Mesendoderm (in vitro differentiated cells): ENCODE measurements at regions not wholly inside any gene's neighbourhood (a gene's known extent, or its start where the extent isn't known, plus 50 kb on each side); places are given as distances from the start of the nearest gene placed in this dataset.

Experiments used
- DNase-seq: peaks from one replicate; pipeline ENCODE4 v3.0.0; 2013
- H2AK5ac ChIP-seq: 2 replicates; pipeline ENCODE4 v1.6.1; 2013; ENCODE audit warnings: low read length, inconsistent platforms
- H2BK120ac ChIP-seq: 2 replicates; pipeline ENCODE4 v1.6.1; 2013; ENCODE audit warnings: low read depth, mild to moderate bottlenecking, low read length, moderate library complexity, mixed read lengths
- H2BK15ac ChIP-seq: replicated peaks from 2 replicates; pipeline ENCODE4 v1.6.1; 2013; ENCODE audit warnings: low read depth, mild to moderate bottlenecking, moderate library complexity
- H2BK5ac ChIP-seq: 2 replicates; pipeline ENCODE4 v1.6.1; 2013; ENCODE audit warnings: low read length, inconsistent platforms
- H3K18ac ChIP-seq: 2 replicates; pipeline ENCODE4 v1.6.1; 2013; ENCODE audit warnings: mild to moderate bottlenecking, low read length, mixed read lengths
- H3K23ac ChIP-seq: one replicate; pipeline ENCODE4 v1.6.1; 2013; ENCODE audit warnings: low read length
- H3K27ac ChIP-seq: 2 replicates; pipeline ENCODE4 v1.5.1; 2013; ENCODE audit warnings: low read depth, mild to moderate bottlenecking, inconsistent platforms, low read length, moderate library complexity
- H3K27me3 ChIP-seq: 2 replicates; pipeline ENCODE4 v1.6.1; 2013; ENCODE audit warnings: low read length, control low read depth, mild to moderate bottlenecking, inconsistent platforms; ENCODE audit not compliant: insufficient read depth, poor library complexity
- H3K36me3 ChIP-seq: 2 replicates; pipeline ENCODE4 v1.6.1; 2013; ENCODE audit warnings: low read length, inconsistent platforms; ENCODE audit not compliant: control insufficient read depth, insufficient read depth
- H3K4ac ChIP-seq: one replicate; pipeline ENCODE4 v1.6.1; 2013; ENCODE audit warnings: low read depth, mild to moderate bottlenecking, low read length, moderate library complexity
- H3K4me1 ChIP-seq: 2 replicates; pipeline ENCODE4 v1.6.1; 2013; ENCODE audit warnings: low read depth, low read length, inconsistent platforms; ENCODE audit not compliant: control insufficient read depth
- H3K4me2 ChIP-seq: 2 replicates; pipeline ENCODE4 v1.6.1; 2013; ENCODE audit warnings: low read length
- H3K4me3 ChIP-seq: 2 replicates; pipeline ENCODE4 v1.5.1; 2013; ENCODE audit warnings: mild to moderate bottlenecking, low read length
- H3K56ac ChIP-seq: one replicate; pipeline ENCODE4 v1.6.1; 2013; ENCODE audit warnings: low read length
- H3K79me1 ChIP-seq: 2 replicates; pipeline ENCODE4 v1.6.1; 2013; ENCODE audit warnings: low read length, inconsistent platforms
- H3K79me2 ChIP-seq: 2 replicates; pipeline ENCODE4 v1.6.1; 2013; ENCODE audit warnings: mild to moderate bottlenecking, low read length; ENCODE audit not compliant: control insufficient read depth, insufficient read depth
- H3K9ac ChIP-seq: 2 replicates; pipeline ENCODE4 v1.6.1; 2013; ENCODE audit warnings: low read length, inconsistent platforms
- H4K5ac ChIP-seq: one replicate; pipeline ENCODE4 v1.6.1; 2013; ENCODE audit warnings: low read length
- H4K8ac ChIP-seq: one replicate; pipeline ENCODE4 v1.6.1; 2013; ENCODE audit warnings: low read depth, mild to moderate bottlenecking, control low read depth, low read length, moderate library complexity
- WGBS: extraction: QIAGEN DNeasy Blood & Tissue Kit; methylation state at CpG from one replicate; pipeline ENCODE4 v1.1.7; 2013; ENCODE audit warnings: low lambda C conversion rate, missing lambda C conversion rate; ENCODE audit not compliant: insufficient coverage; ENCODE audit errors: extremely low coverage; 5-methylcytosine and 5-hydroxymethylcytosine counted together

DNA sequence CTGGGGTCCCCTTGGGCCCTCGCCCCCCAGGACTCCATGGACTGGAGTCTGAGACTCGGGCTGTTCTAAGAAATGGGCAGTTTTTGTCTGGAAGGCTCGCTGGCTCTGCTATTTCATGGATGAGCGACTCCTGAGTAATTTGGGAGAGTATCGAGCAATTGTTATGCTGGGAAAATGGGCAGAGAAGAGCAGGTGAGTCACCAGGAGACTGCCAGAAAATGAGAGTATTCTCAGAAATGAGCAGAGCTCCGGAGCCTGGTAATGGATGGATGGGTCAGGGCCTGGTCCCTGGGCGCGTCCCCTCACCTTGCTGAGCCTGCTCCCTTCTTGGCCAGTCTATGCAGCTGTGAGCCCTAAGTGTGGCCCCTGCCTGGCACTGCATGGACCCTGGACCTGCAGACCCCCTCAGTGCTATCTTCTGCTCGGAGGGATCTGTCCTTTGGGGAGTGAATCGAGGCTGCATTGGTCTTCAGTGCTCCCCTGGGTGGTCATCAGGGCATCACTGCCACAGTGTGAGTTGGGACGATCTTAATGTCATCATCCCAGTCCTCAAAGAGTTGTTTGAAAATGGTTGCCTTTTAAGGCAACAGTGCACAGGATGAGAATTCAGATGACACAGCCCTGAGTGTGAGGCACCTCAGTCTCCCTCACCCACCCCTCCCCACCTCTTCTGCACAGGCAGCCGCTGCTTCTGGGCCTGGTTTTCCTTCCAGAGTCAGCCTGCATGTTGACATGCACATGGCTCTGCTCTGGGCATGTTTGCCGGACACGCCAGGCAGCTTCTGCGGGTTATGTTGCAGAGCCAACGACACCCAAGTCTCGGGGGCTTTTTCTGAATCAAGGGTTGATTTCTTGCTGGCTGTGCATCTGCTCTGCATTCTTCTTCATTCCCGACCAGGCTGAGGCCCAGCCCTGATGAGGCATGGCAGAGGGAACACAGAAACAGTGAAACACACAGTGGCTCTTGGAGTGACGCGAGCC is 519.0 kb downstream of the TBC1D22A start:
- Histone ChIP-seq H2BK5ac (no peak overlapping the region), H3K23ac (no peak overlapping the region), H3K56ac (no peak overlapping the region), H3K79me1 (no peaks in the 10 kb centered on the region), H4K8ac (no peak overlapping the region), H3K9ac (no peak overlapping the region), H3K36me3 (no peaks in the 10 kb centered on the region), H2BK15ac (no peak overlapping the region), H3K4ac (no peak overlapping the region), H3K18ac (no peak overlapping the region), H3K4me3 (no peak overlapping the region), H3K79me2 (no peaks in the 10 kb centered on the region), H4K5ac (no peak overlapping the region), H3K4me1 (no peaks in the 10 kb centered on the region), H2BK120ac (no peak overlapping the region), H2AK5ac (no peak overlapping the region), H3K27ac (no peak overlapping the region), H3K27me3 (no peaks in the 10 kb centered on the region), H3K4me2 (no peak overlapping the region)
- DNase-seq, result no peak
- WGBS, result no CpG with 5 or more reads among the region's 20 CpGs

DNA sequence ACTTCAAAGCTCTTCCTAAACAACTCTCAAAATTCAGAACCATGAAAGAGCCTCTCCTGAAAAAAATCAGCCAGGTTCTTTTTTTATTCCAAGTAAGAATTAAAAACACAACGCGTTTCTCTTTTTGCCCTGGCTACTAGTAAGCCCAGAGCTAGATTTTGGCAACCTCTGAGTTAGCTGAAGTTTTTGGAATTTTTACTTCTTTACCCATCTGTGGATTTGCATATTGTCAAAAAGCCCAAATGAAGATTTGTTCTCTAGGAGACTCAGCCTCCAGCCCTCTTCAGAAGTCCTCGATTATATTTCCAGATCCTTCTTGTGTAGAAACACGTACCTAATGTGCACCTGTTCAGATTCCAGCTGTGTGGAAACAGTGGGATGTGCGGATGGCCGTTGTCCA is 517.9 kb downstream of the TBC1D22A start:
- Histone ChIP-seq H2BK15ac (no peak overlapping the region), H3K27me3 (no peaks in the 10 kb centered on the region), H4K5ac (no peak overlapping the region), H3K23ac (no peak overlapping the region), H3K4me2 (no peak overlapping the region), H3K36me3 (no peaks in the 10 kb centered on the region), H3K79me1 (no peaks in the 10 kb centered on the region), H3K4me3 (no peak overlapping the region), H2BK5ac (no peak overlapping the region), H3K79me2 (no peaks in the 10 kb centered on the region), H3K27ac (no peak overlapping the region), H2AK5ac (no peak overlapping the region), H3K4ac (no peak overlapping the region), H3K9ac (no peak overlapping the region), H3K56ac (no peak overlapping the region), H3K4me1 (no peaks in the 10 kb centered on the region), H4K8ac (no peak overlapping the region), H2BK120ac (no peak overlapping the region), H3K18ac (no peak overlapping the region)
- DNase-seq, result no peak
- WGBS, result no CpG with 5 or more reads among the region's 6 CpGs

DNA sequence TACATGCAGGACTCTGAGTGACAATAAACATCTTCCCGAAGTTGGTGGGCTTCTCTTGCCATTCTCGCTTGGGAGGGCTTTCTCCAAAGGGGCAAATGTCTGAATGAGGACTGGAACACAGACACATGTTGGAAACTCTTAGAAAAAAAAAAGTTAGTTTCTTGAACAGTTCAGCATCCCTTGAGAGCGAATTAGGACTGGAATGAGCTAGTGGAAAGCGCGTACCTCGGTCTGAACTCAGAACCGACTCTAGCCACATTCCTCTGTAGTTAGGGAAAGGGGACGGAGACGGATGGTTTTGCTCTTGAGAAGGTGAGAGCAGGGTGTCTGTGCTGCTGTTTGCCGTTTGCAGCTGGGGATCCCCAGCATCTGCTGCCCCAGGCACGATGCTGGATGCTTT is 517.3 kb downstream of the TBC1D22A start:
- no peak overlapping the region for H3K4me2 ChIP-seq
- H3K4me1 ChIP-seq, result no peaks in the 10 kb centered on the region
- H2BK15ac ChIP-seq, result no peak overlapping the region
- H4K8ac ChIP-seq, result no peak overlapping the region
- no peak overlapping the region for H3K4ac ChIP-seq
- no peaks in the 10 kb centered on the region for H3K36me3 ChIP-seq
- H3K56ac ChIP-seq, result no peak overlapping the region
- no CpG with 5 or more reads among the region's 11 CpGs for WGBS
- no peak overlapping the region for H2AK5ac ChIP-seq
- no peaks in the 10 kb centered on the region for H3K79me2 ChIP-seq
- H3K79me1 ChIP-seq, result no peaks in the 10 kb centered on the region
- H3K4me3 ChIP-seq, result no peak overlapping the region
- H4K5ac ChIP-seq, result no peak overlapping the region
- H2BK5ac ChIP-seq, result no peak overlapping the region
- H3K27me3 ChIP-seq, result no peaks in the 10 kb centered on the region
- no peak overlapping the region for H3K27ac ChIP-seq
- H2BK120ac ChIP-seq, result no peak overlapping the region
- H3K23ac ChIP-seq, result no peak overlapping the region
- H3K18ac ChIP-seq, result no peak overlapping the region
- no peak overlapping the region for H3K9ac ChIP-seq
- no peak for DNase-seq

DNA sequence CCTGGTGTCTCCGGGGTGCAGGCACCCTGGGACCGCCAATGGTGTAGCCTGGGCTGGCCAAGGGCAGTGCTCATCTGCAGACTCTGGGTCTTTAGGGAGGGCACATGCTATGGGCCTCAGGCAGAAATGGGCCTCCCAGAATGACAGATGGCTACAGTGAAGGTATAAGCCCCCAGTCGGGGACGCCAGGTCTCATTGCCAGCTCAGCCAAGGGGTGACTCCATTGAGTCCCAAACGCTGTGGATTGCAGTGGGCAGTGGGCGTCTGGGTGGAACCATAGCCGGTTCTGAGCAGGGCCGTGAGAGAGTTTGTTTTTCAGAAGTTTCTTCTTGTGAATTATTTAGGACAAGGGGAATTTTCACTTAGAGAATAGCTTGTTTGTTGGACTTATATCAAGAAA is 516.9 kb downstream of the TBC1D22A start:
- Histone ChIP-seq H3K4ac (no peak overlapping the region), H3K23ac (no peak overlapping the region), H3K27me3 (no peaks in the 10 kb centered on the region), H2BK15ac (no peak overlapping the region), H4K8ac (no peak overlapping the region), H2AK5ac (no peak overlapping the region), H3K9ac (no peak overlapping the region), H3K27ac (no peak overlapping the region), H4K5ac (no peak overlapping the region), H3K4me1 (no peaks in the 10 kb centered on the region), H3K4me3 (no peak overlapping the region), H2BK5ac (no peak overlapping the region), H3K79me1 (no peaks in the 10 kb centered on the region), H2BK120ac (no peak overlapping the region), H3K4me2 (no peak overlapping the region), H3K56ac (no peak overlapping the region), H3K79me2 (no peaks in the 10 kb centered on the region), H3K36me3 (no peaks in the 10 kb centered on the region), H3K18ac (no peak overlapping the region)
- no CpG with 5 or more reads among the region's 8 CpGs for WGBS
- DNase-seq, result no peak

DNA sequence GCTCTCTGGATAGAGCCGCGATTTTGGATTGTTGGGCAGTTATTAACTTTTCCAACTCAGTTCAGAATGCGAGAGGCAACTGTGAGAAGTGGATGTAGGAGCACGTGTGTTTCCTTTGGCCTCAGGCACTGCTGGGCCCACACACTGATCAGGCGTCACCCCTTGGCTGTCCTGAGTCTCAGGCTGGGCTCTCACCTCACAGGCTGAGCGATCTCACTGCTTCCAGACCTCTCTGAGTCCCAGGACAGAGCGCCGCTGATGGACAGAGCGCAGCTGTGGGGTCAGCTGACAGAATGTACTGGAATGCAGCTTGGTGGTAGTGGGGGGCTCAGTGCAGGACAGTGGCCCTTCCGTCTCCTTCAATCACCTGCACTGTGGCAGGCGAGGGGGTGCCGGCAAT is 516.2 kb downstream of the TBC1D22A start:
- Histone ChIP-seq H4K8ac (no peak overlapping the region), H4K5ac (no peak overlapping the region), H3K4ac (no peak overlapping the region), H2BK15ac (no peak overlapping the region), H3K27ac (no peak overlapping the region), H3K79me2 (no peaks in the 10 kb centered on the region), H2BK120ac (no peak overlapping the region), H3K4me2 (no peak overlapping the region), H3K79me1 (no peaks in the 10 kb centered on the region), H3K27me3 (no peaks in the 10 kb centered on the region), H3K4me3 (no peak overlapping the region), H2BK5ac (no peak overlapping the region), H3K9ac (no peak overlapping the region), H2AK5ac (no peak overlapping the region), H3K56ac (no peak overlapping the region), H3K23ac (no peak overlapping the region), H3K36me3 (no peaks in the 10 kb centered on the region), H3K18ac (no peak overlapping the region), H3K4me1 (no peaks in the 10 kb centered on the region)
- DNase-seq, result no peak
- no CpG with 5 or more reads among the region's 12 CpGs for WGBS

DNA sequence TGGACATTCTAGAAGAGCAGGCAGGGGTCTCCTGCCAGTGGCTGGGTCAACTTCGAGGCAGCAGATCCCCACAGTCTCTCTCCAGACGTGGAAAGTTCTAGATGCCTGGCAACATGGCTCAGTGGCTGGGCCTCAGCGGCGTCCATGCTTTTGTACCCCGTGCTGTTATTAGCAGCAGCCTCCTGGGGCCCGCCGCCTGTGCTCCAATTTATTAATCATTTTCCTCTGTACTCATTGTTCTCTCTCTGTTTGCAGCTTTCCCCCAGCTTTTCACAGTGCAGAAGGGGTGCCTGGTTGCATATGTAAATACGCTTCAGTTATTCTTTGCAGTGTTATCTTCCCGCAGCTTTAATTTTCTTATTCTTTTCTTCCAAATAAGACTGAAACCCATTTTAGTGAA is 515.1 kb downstream of the TBC1D22A start:
- no CpG with 5 or more reads among the region's 9 CpGs for WGBS
- Histone ChIP-seq H3K79me1 (no peaks in the 10 kb centered on the region), H3K4ac (no peak overlapping the region), H3K9ac (no peak overlapping the region), H3K18ac (no peak overlapping the region), H3K27me3 (no peaks in the 10 kb centered on the region), H4K5ac (no peak overlapping the region), H3K56ac (no peak overlapping the region), H2BK15ac (no peak overlapping the region), H3K4me1 (no peaks in the 10 kb centered on the region), H3K79me2 (no peaks in the 10 kb centered on the region), H3K4me3 (no peak overlapping the region), H3K27ac (no peak overlapping the region), H4K8ac (no peak overlapping the region), H3K36me3 (no peaks in the 10 kb centered on the region), H2BK120ac (no peak overlapping the region), H2AK5ac (no peak overlapping the region), H2BK5ac (no peak overlapping the region), H3K23ac (no peak overlapping the region), H3K4me2 (no peak overlapping the region)
- DNase-seq, result no peak
